Adrenal gland (tissue), 9 donors: ENCODE measurements at regions not wholly inside any gene's neighbourhood (a gene's known extent, or its start where the extent isn't known, plus 50 kb on each side); places are given as distances from the start of the nearest gene placed in this dataset.

Experiments
- DNase-seq, 7 donors: peaks; one replicate each; pipeline ENCODE4 v3.0.0-alpha.2; 2019 to 2020
- H3K27ac ChIP-seq, 5 donors: fragments of 200-600 bp; sonication (generic) in 4 of 5; 1 replicate in 3 of 5; 2 replicates in 2 of 5; pipeline versions ENCODE4 v1.5.1 to v1.8.0; 2016 to 2020; ENCODE audit warnings: mild to moderate bottlenecking in 1 of 5
- H3K27me3 ChIP-seq: fragments of 200-600 bp; 2 replicates; pipeline ENCODE4 v1.8.0; 2021
- H3K36me3 ChIP-seq, 2 donors: fragments of 200-600 bp; replicated peaks in 1 of 2; 1 replicate in 1 of 2; 2 replicates in 1 of 2; pipeline versions ENCODE4 v1.5.1 to v1.8.0; 2018 to 2022
- H3K4me1 ChIP-seq, 2 donors: fragments of 200-600 bp; replicated peaks in 1 of 2; 1 replicate in 1 of 2; 2 replicates in 1 of 2; pipeline versions ENCODE4 v1.5.1 to v1.8.0; 2018 to 2021
- H3K4me3 ChIP-seq, 4 donors: fragments of 200-600 bp; sonication (generic) in 3 of 4; one replicate each; pipeline ENCODE4 v1.5.1; 2016 to 2018
- H3K9me3 ChIP-seq, 3 donors: fragments of 200-600 bp; sonication (generic) in 1 of 3; replicated peaks in 1 of 3; 1 replicate in 2 of 3; 2 replicates in 1 of 3; pipeline versions ENCODE4 v1.5.1 to v1.8.0; 2016 to 2021
- POLR2A ChIP-seq, 2 donors: fragments of 450-650 bp; IDR thresholded peaks; one replicate each; pipeline ENCODE4 v1.6.1; 2017; ENCODE audit warnings: antibody characterized with exemption in 2 of 2, mild to moderate bottlenecking in 2 of 2, moderate library complexity in 1 of 2
- WGBS, 4 donors: extraction: QIAGEN DNeasy Blood & Tissue Kit in 2 of 4; methylation state at CpG; one replicate each; pipeline versions ENCODE4 v1.1.5 to v1.1.7; 2013 to 2017; 5-methylcytosine and 5-hydroxymethylcytosine counted together
- intact Hi-C, 2 donors: fragments of 100-400 bp; cut with DNase I; formaldehyde crosslinking; loops; one replicate each; pipeline versions ENCODE4 v1.14.1 to v1.15.0; 2022 to 2023
- TF ChIP-seq, protein P1 (sequence below), 6 experiments: fragments of 450-650 bp in 4 of 6; fragments of 200-600 bp in 2 of 6; sonication (generic) in 1 of 6; IDR thresholded peaks; 1 replicate in 5 of 6; 2 replicates in 1 of 6; pipeline versions ENCODE4 v1.5.1 to v1.8.0; 2016 to 2021; ENCODE audit warnings: antibody characterized with exemption in 6 of 6, mild to moderate bottlenecking in 2 of 6, moderate library complexity in 1 of 6
- donor health status: healthy with polysubstance abuse.
- donor health status: Bipolar disorder and iron deficiency.
- donor health status: DM: yes; HTN: yes; CAD: no.
- donor health status: DM: no; HTN: no; CAD: no.
- donor health status: DM: no; HTN: no; CAD: no.

DNA sequence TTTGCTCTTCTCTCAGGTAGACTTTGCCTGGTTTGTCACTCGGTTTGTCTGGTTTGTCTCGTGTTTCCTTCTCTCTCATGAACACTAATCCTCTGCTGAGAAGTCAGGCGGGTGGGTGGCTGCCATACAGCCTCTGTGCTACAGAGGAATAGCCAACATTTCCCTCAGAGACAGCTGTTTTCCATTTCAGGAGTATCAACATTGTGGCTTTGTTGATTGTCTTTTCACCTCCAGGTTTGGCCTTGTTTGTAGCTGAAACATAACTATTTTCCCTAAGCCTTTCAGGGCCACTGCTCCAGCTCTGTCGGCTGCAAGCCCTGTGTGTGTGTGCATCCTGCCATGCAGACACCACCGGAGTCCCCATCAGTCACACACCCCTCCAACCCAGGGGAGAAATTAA lies 122.8 kb downstream of the BAMBI start:
- Histone ChIP-seq H3K9me3 (no peaks in the 10 kb centered on the region), H3K27ac (no peak overlapping the region), H3K36me3 (no peaks in the 10 kb centered on the region), H3K27me3 (no peaks in the 10 kb centered on the region), H3K4me1 (peaks cover 0 to 13% of the 10 kb centered on the region in 2 donors), H3K4me3 (no peak overlapping the region)
- intact Hi-C loops = no loop called here
- TF ChIP-seq POLR2A (IDR thresholded peaks at IDR 0.05) = no peak
- TF ChIP-seq, protein P1, sequence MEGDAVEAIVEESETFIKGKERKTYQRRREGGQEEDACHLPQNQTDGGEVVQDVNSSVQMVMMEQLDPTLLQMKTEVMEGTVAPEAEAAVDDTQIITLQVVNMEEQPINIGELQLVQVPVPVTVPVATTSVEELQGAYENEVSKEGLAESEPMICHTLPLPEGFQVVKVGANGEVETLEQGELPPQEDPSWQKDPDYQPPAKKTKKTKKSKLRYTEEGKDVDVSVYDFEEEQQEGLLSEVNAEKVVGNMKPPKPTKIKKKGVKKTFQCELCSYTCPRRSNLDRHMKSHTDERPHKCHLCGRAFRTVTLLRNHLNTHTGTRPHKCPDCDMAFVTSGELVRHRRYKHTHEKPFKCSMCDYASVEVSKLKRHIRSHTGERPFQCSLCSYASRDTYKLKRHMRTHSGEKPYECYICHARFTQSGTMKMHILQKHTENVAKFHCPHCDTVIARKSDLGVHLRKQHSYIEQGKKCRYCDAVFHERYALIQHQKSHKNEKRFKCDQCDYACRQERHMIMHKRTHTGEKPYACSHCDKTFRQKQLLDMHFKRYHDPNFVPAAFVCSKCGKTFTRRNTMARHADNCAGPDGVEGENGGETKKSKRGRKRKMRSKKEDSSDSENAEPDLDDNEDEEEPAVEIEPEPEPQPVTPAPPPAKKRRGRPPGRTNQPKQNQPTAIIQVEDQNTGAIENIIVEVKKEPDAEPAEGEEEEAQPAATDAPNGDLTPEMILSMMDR (IDR thresholded peaks at IDR 0.05) = no peak
- 58 to 75% (median 69%) methylated on average over 4 to 5 of the region's 5 CpGs for WGBS, 4 donors
- DNase-seq = no peak

DNA sequence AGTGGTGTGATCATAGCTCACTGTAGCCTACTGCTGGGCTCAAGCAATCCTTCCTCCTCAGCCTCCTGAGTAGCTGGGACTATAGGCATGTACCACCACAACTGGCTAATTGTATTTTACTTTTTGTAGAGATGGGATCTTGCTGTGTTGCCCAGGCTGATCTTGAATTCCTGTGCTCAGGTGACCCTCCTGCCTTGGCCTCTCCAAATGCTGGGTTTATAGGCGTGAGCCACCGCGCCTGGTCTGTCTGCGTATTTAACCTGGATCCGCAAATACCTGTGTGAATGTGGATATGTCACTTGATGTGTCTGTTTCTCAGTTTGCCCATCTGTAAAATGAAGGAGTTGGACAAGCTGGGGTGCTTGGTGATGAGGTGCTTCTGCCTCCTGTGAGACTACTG lies 123.9 kb downstream of the BAMBI start:
- no peaks in the 10 kb centered on the region for H3K9me3 ChIP-seq
- no peaks in the 10 kb centered on the region for H3K27me3 ChIP-seq
- H3K4me1 ChIP-seq = peaks cover 4 to 13% of the 10 kb centered on the region in 2 donors
- H3K27ac ChIP-seq = no peak overlapping the region
- TF ChIP-seq POLR2A (IDR thresholded peaks at IDR 0.05) = no peak
- TF ChIP-seq, protein P1 (IDR thresholded peaks at IDR 0.05) = no peak
- intact Hi-C loops = no loop called here
- H3K36me3 ChIP-seq = no peaks in the 10 kb centered on the region
- no peak overlapping the region for H3K4me3 ChIP-seq
- 96 to 100% (median 98%) methylated on average over 1 to 5 of the region's 5 CpGs for WGBS, 4 donors
- DNase-seq = no peak

DNA sequence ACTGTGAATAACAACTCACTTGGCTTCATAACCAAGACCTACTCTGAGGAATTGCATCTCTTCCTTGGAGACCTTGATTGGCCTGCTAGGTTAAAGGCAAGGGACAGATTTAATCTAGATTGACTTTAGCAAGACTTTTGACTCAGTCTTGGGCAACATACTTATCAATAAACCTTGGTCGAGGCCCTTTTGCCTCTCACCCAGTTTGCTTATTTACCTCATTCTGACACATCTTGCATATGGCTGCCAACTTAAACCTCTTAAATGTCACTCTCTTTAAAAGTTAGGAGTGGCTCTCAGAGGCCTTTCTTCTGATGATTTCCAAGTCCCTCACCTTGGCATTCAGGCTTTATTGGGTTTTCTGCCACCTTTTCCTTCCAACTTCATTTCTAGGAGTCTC lies 124.5 kb downstream of the BAMBI start:
- Histone ChIP-seq H3K4me3 (no peak overlapping the region), H3K27me3 (no peaks in the 10 kb centered on the region), H3K4me1 (peaks cover 10 to 17% of the 10 kb centered on the region in 2 donors), H3K27ac (no peak overlapping the region), H3K9me3 (no peaks in the 10 kb centered on the region), H3K36me3 (no peaks in the 10 kb centered on the region)
- DNase-seq = peak in 1 of 7 donors; percentile 18
- intact Hi-C loops = no loop called here
- TF ChIP-seq, protein P1 (IDR thresholded peaks at IDR 0.05) = no peak
- no peak for TF ChIP-seq POLR2A (IDR thresholded peaks at IDR 0.05)
- 38 to 76% (median 46%) methylated on average over 1 of the region's 1 CpG for WGBS, 4 donors

DNA sequence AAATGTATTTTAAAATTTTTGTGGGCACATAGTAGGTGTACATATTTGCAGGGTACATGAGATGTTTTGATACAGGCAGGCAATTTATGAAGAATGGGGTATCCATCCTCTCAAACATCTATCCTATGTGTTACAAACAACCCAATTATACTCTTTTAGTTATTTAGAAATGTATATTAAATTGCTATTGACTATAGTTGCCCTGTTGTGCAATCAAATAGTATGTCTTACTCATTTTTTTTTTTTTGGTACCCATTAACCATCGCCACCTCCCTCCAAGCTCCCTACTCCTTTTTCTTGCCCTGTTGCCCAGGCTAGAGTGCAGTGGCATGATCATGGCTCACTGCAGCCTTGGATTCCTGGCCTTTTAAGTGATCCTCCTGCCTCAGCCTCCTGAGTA lies 128.1 kb downstream of the BAMBI start:
- H3K4me1 ChIP-seq = peaks cover 32 to 44% of the 10 kb centered on the region in 2 donors
- no peaks in the 10 kb centered on the region for H3K36me3 ChIP-seq
- no peak overlapping the region for H3K27ac ChIP-seq
- 90 to 100% (median 99%) methylated on average over 1 of the region's 1 CpG for WGBS, 4 donors
- no peaks in the 10 kb centered on the region for H3K27me3 ChIP-seq
- intact Hi-C loops = no loop called here
- TF ChIP-seq, protein P1 (IDR thresholded peaks at IDR 0.05) = no peak
- no peak for TF ChIP-seq POLR2A (IDR thresholded peaks at IDR 0.05)
- no peaks in the 10 kb centered on the region for H3K9me3 ChIP-seq
- H3K4me3 ChIP-seq = no peak overlapping the region
- DNase-seq = no peak
